GM23248 (cell line): ENCODE measurements at regions not wholly inside any gene's neighbourhood (a gene's known extent, or its start where the extent isn't known, plus 50 kb on each side); places are given as distances from the start of the nearest gene placed in this dataset.

Experiments used
- EZH2 ChIP-seq: fragments of 200-600 bp; sonication (generic); IDR thresholded peaks from 2 replicates; pipeline ENCODE4 v1.6.1; 2018; ENCODE audit warnings: antibody characterized with exemption, mild to moderate bottlenecking; ENCODE audit not compliant: insufficient read depth, poor library complexity, severe bottlenecking
- EZH2phosphoT487 ChIP-seq: fragments of 200-600 bp; sonication (generic); IDR thresholded peaks from 2 replicates; pipeline ENCODE4 v1.6.1; 2018; ENCODE audit warnings: antibody characterized with exemption, moderate library complexity, mild to moderate bottlenecking, low read depth; ENCODE audit not compliant: insufficient read depth

DNA sequence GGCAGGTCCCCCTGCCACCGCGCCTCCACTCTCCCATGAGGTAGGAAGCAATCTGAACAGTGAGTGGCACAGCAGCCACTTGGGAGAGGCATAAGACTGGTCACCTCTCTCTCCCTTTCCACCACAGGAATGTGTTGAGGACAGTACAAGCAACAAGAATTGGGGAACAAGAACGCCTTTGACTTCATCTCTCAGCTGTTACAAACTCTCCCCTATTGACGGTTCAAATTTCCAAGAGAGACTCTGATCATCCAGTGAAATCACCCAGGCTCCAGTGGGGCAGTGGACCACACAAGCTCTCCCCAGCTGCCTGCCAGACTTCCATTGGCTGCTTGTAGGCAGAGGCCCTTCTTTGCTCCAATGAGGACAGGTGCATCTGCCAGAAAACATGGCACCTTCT, 249.9 kb upstream of the JUN start:
- TF ChIP-seq EZH2, result no peak
- no peak for TF ChIP-seq EZH2phosphoT487
